Endometrium (tissue), 2 donors: ENCODE measurements at regions not wholly inside any gene's neighbourhood (a gene's known extent, or its start where the extent isn't known, plus 50 kb on each side); places are given as distances from the start of the nearest gene placed in this dataset.
"Not testable (repeated sequence)": the region's sequence is repeated elsewhere in the genome, so short reads cannot be mapped to it uniquely, and the experiment has no call there.

Experiments used
- FAIRE-seq: peaks from 2 replicates; lab custom pipeline; 2012; peaks lifted over from hg19 to GRCh38; lab: Jason Lieb, UNC
- donor health status: control.
- donor health status: control.

GRCh38 chr2:105529258-105529657 lies 130.4 kb upstream of the FHL2 start:
- not testable (repeated sequence) for FAIRE-seq

DNA sequence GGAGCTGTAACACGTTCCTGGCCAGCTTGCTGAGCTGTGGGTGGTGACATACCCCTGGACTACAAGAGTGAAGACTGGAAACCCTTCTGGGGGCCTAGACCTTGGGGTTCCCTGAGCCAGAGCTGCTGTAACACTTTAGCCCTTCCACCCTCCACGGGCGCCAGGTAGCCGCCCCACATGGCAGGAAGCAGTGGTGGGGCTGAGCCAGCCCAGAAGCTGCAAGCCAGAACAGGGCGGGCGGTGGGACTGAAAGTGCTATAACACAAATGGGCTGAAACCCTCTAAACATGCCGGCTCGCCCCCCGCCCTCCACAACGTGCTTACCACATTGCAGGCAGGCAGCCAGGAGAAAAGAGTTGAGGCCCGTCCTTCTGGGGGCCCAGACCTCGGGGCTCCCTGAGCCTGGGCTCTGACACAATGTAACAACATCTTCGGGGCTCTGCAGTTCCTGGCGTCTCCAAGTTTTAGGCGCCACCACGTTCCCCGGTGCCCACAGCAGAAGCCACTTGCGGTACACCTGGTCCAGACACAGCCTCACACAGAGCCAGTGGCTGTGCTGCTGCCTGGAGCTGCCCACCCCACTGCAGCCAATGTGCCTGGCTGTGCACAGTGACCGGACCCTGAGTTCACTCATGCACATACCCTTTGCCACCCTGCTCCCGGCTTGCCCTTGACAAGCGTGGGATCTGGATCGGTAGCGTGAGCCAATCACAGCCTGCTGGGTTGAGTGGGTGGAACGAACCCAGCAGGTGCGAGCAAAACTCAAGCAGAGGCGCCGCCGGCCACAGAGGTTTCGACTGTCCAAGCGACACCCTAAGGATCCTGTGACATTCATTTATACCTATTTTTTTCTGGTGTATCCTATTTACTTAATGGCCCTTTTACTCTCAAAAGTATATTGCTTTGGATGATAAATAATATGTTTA lies 127.4 kb upstream of the FHL2 start:
- no peak for FAIRE-seq

- no peak for FAIRE-seq
Measured at GRCh38 chr2:105525201-105525600, 126.3 kb upstream of the FHL2 start.

GRCh38 chr2:105522645-105523044 lies 123.8 kb upstream of the FHL2 start:
- peak; percentile 46 for FAIRE-seq

GRCh38 chr2:105521616-105522015 lies 122.8 kb upstream of the FHL2 start:
- no peak for FAIRE-seq

GRCh38 chr2:105521176-105521575 lies 122.3 kb upstream of the FHL2 start:
- peak; percentile 86 for FAIRE-seq

- no peak for FAIRE-seq
Measured at GRCh38 chr2:105519516-105519915, 120.7 kb upstream of the FHL2 start.

DNA sequence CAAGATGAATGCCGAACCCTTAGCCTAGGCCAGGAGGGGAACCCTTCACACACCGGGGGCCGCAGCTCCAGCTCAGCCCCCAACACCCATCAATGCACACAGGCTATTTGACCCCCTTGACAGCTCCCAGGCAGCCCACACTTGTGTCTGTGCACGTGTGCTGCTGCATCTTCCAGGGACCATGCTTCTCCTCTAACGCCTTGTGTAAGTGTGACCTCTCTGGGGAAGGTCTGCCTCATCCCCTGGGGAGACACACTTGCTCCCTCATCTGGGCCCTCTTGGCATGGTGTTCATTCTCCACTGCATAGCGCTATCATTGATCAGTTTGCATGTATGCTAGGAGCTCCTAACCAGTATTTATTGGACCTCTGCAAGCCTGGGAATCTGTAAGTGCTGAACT lies 120.0 kb upstream of the FHL2 start:
- FAIRE-seq = no peak

DNA sequence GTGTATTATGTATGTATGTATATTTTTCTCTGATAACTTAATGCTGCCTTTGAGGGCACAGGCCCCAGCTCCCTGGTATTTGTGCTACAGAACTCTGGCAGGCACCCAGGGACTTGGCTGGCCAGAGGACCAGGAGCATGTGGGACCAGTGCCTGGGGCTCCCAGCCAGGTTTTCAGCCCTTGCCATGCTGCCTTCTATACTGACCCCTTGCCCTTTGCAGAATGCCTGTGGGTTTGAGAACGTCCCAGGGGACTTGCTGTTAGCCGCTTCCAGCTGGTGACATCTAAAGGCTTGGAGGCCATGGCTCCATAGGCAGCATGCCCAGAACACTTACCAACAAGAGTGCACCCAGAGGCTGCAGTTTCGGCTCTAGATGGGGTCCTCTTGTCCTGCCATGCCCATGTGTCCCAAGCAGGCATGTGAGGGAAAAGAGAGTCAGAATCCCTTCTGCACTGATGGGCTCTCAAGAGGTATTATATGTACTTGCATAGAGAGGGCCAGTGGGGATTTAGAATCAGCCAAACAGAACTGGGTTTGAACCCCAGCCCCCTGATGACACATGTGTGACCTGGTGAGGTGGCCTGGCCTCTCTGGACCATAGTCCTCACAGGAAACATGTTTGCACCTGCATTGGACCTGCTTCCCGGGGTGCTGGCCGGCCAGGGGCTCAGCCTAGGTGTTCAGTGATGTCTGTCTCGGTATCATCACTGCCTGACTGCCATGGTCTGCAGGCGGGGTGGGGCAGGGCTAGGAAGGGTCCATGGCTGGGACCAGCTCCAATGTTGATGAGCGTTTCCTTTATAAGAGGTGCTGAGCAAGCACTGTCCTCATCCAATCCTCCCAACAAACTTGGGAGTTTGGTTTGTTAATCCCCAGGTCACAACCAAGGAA lies 119.2 kb upstream of the FHL2 start:
- no peak for FAIRE-seq

- FAIRE-seq = no peak
Measured at GRCh38 chr2:105515581-105516415, 116.9 kb upstream of the FHL2 start.

DNA sequence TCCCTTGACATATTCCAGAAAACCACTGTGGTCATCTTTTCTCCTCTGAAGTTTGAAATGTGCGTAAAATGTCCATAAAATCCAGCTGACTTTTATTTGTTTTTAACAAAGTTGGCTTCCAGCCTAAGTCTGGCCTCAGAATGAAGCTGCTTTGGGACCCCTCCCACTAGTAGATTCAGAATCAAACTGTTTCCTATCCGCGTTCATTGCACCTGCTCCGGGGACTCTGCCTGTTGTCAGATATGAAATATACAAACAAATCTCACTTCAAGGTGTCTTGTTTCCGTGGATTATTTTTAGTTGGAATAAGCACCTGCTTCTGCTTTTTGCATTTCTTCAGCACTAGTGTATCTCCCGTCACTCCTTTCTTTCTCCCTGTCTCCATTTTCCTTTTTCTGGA lies 115.7 kb upstream of the FHL2 start:
- FAIRE-seq = no peak

DNA sequence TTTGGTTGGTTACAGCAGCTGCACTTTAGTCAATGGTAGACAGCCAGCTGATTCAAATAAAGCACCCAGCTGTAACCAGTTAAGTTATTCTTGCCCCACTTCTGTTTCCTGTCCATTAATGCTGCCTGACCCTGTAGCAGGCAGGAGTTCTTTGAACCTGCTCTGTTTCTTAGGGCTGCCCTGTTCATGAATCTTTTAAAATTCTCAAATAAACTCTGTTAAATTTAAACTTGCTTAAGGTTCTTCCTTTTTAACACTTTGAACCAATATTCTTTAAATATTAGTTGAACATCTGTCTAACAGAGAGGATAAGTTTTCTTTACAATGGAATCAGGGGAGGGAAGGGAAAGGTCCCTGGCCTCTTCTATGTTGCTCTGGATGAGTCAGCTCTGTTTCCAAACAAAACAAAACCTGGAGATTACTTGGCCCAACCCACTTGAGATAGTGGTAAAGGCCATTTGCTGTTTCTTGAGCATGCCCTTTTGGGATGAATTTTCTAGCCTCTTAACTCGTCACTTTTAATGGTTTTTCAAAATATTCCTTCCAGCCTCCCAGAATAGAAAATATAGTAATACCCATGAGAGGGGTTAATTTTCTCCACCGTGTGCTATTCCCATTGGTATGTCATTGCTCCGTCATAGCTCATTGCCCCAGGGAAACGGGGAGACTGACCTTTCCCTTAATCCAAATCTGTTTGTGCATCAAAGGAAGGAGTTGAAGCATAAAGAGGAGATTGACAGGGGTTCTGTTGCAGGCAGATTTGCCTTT lies 112.1 kb upstream of the FHL2 start:
- peak; percentile 43 for FAIRE-seq

DNA sequence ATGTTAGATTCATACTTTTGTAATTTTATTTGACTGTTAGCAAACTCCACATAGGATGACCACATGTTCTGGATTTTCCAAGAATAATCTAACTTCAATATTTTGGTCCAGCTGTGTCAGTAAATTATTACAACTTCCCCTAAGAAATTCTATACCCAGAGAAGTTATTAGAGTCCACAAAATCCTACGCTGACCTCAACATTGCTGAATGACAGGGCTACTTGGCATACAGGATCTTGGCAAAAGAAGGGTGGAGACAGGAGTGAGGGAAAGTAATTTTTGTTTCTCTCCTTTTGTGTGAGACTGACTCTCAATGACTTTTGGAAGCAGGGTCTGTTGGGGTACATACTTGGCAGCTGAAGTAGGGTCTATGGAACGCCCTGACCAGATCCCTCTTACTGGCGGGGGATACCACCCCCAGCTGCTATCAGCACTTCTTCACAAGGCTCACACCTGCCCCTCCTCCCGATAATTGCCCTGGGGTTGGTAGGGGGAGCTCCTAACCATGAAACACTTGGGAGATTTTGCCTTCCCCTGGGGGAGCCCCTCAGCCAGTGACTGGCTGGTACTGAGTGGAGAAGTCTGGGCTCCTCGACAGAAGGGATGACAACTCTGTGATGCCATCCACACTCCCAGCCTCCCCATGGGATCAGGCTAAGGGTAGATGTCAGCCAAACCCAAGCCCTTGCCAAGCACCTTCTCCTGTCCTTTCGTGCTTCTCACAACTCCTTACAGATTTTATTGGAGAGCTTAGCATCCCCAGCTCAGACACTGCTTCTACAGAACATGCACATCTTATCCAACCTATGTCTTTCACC lies 110.6 kb upstream of the FHL2 start:
- no peak for FAIRE-seq

DNA sequence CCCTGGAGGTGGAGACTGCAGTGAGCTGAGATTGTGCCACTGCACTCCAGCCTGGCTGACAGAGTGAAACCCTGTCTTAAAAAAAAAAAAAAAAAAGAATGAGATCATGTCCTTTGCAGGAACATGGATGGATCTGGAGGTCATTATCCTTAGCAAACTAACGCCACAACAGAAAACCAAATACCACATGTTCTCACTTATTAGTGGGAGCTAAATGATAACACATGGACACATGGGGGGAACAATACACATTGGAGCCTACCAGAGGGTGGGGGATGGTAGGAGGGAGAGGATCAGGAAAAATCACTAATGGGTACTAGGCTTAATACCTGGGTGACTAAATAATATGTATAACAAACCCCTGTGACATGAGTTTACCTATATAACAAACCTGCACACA lies 108.0 kb upstream of the FHL2 start:
- FAIRE-seq = not testable (repeated sequence)

- FAIRE-seq = no peak
Measured at GRCh38 chr2:105504459-105504858, 105.6 kb upstream of the FHL2 start.

- FAIRE-seq = no peak
Measured at GRCh38 chr2:105502625-105503334, 103.9 kb upstream of the FHL2 start.

DNA sequence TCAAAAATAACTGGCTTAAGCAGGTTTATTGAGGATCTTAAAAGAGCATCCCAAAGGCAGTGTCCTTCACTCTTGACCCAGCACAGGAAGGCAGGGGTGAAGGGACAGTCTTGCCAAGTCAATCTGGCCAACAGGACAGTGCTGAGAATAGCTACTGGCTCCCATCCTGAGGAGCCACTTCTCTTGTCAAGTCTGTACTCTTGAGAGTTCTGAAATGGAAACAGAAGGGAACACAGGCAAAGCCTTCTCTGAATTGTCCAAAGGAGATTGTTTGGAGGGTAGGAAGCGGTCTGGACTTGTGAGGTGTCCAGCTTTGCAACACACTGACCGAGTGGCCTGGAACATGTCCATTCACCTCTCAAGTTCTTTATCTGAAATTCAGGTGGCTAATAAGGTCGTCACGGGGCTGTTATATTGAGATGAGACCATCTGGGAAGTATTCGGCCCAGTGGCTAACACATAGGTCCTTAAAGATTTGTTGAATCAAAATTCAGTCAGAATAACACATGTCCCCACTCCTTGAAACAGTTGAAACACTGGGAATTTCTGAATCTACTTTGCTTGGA lies 99.5 kb upstream of the FHL2 start:
- FAIRE-seq = no peak

DNA sequence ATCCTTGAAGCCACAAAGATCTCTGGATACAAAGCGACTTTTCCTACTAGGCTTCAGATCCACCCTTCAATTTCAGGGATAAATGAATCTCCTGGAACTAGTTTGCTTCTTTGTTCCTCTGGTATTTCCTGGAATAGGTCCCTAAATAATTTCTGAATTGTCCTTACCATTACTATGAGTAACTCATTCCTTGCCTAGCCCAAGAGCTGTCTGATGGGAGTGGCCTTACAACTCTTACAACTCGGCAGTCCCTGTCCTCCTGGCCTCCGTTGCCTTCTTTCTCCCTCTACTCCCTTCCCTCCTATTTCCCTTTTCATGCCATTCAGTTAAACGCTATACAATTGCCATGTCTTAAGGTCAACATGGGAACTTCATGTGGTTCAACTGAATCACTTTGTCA lies 98.2 kb upstream of the FHL2 start:
- no peak for FAIRE-seq

- no peak for FAIRE-seq
Measured at GRCh38 chr2:105496271-105496670, 97.4 kb upstream of the FHL2 start.
